HepG2 (cell line): ENCODE measurements at regions not wholly inside any gene's neighbourhood (a gene's known extent, or its start where the extent isn't known, plus 50 kb on each side); places are given as distances from the start of the nearest gene placed in this dataset.

ENCODE experiments used
- ATAC-seq: fragments of 200-7000 bp; cut with Tn5 transposase; 3 replicates; pipeline ENCODE4 v1.9.1; 2020; ENCODE audit warnings: mild to moderate bottlenecking, moderate library complexity
- BruUV-seq: library from RNA; stranded (reverse); fragments of 400-500 nt; replicated peaks from 2 replicates; lab custom pipeline; 2021; lab: Mats Ljungman, UMichigan
- CTCF ChIA-PET: fragments of 300-600 bp; formaldehyde crosslinking; extraction: SDS; loops from one replicate; lab custom pipeline; 2021; ENCODE audit warnings: low total read pairs, inconsistent platforms, low intra/inter-chr PET ratio; lab: Yijun Ruan, JAX
- POLR2A ChIA-PET: fragments of 350-600 bp; sonication (Branson Sonifier 250); formaldehyde crosslinking; loops from one replicate; lab custom pipeline; 2020; ENCODE audit warnings: antibody characterized with exemption, inconsistent platforms; lab: Yijun Ruan, JAX
- DNase-seq: peaks from one replicate; pipeline ENCODE4 v3.0.0-alpha.2; 2015; ENCODE audit warnings: low spot score
- FAIRE-seq: peaks from 3 replicates; lab custom pipeline; 2011; peaks lifted over from hg19 to GRCh38; lab: Jason Lieb, UNC
- H2AFZ ChIP-seq: one replicate; pipeline ENCODE4 v1.6.1; 2011; ENCODE audit warnings: low read length, inconsistent platforms
- H3K27ac ChIP-seq: fragments of 300-600 bp; 3 replicates; pipeline ENCODE4 v1.8.0; 2011; ENCODE audit warnings: mixed run types, mild to moderate bottlenecking, mixed read lengths, low read length, inconsistent platforms; ENCODE audit not compliant: insufficient read depth; ENCODE audit errors: extremely low read length
- H3K27me3 ChIP-seq, 2 experiments: fragments of 200-600 bp in 1 of 2; 2 replicates in 1 of 2; 3 replicates in 1 of 2; pipeline versions ENCODE4 v1.6.0 to v1.8.0; 2011; ENCODE audit warnings: low read length in 2 of 2, mild to moderate bottlenecking in 2 of 2, moderate library complexity in 2 of 2, inconsistent platforms in 1 of 2; ENCODE audit not compliant: insufficient read depth in 2 of 2, control insufficient read depth in 1 of 2
- H3K36me3 ChIP-seq, 2 experiments: fragments of 200-600 bp in 1 of 2; replicated peaks in 1 of 2; 2 replicates in 1 of 2; 3 replicates in 1 of 2; pipeline versions ENCODE4 v1.5.1 to v1.8.0; 2011; ENCODE audit warnings: low read length in 2 of 2, inconsistent platforms in 1 of 2; ENCODE audit not compliant: insufficient read depth in 2 of 2, control insufficient read depth in 1 of 2
- H3K4me1 ChIP-seq: 2 replicates; pipeline ENCODE4 v1.5.1; 2012; ENCODE audit warnings: low read length, inconsistent platforms; ENCODE audit not compliant: insufficient read depth
- H3K4me2 ChIP-seq: 2 replicates; pipeline ENCODE4 v1.6.0; 2011; ENCODE audit warnings: low read depth, low read length, inconsistent platforms
- H3K4me3 ChIP-seq, 3 experiments: fragments of 200-600 bp in 1 of 3; sonication (generic), shearing (Covaris generic) in 1 of 3; replicated peaks in 1 of 3; 2 replicates each; pipeline ENCODE4 v1.5.1; 2011 to 2016; ENCODE audit warnings: low read length in 3 of 3, inconsistent platforms in 2 of 3, low read depth in 2 of 3, mild to moderate bottlenecking in 2 of 3, control low read depth in 1 of 3, mixed read lengths in 1 of 3; ENCODE audit not compliant: insufficient read depth in 1 of 3
- H3K79me2 ChIP-seq: one replicate; pipeline ENCODE4 v1.6.1; 2011; ENCODE audit warnings: low read length, inconsistent platforms; ENCODE audit not compliant: insufficient read depth
- H3K9ac ChIP-seq: 2 replicates; pipeline ENCODE4 v1.6.0; 2011; ENCODE audit warnings: mild to moderate bottlenecking, low read depth, low read length, inconsistent platforms; ENCODE audit not compliant: insufficient read depth
- H3K9me3 ChIP-seq: 2 replicates; pipeline ENCODE4 v1.5.1; 2012; ENCODE audit warnings: mild to moderate bottlenecking, low read length
- H4K20me1 ChIP-seq: 2 replicates; pipeline ENCODE4 v1.6.0; 2011; ENCODE audit warnings: inconsistent platforms, mild to moderate bottlenecking, low read length, moderate library complexity; ENCODE audit not compliant: insufficient read depth
- AHR ChIP-seq: IDR thresholded peaks from 2 replicates; pipeline ENCODE4 v1.6.1; 2018; ENCODE audit warnings: missing genetic modification reagents, missing compliant biosample characterization
- DZIP1 ChIP-seq: sonication (generic); formaldehyde crosslinking; IDR thresholded peaks from 2 replicates; pipeline ENCODE4 v1.5.0; 2020; ENCODE audit warnings: mild to moderate bottlenecking, missing genetic modification reagents
- IRX3 ChIP-seq: sonication (generic); formaldehyde crosslinking; IDR thresholded peaks from 2 replicates; pipeline ENCODE4 v1.8.1; 2023; ENCODE audit warnings: mild to moderate bottlenecking, low read depth, missing genetic modification reagents, borderline replicate concordance
- JUNB ChIP-seq: sonication (generic); formaldehyde crosslinking; IDR thresholded peaks from 2 replicates; pipeline ENCODE4 v1.8.0; 2022; ENCODE audit warnings: missing genetic modification reagents, mild to moderate bottlenecking, borderline replicate concordance
- SRSF4 ChIP-seq: fragments of 200-400 bp; formaldehyde crosslinking; IDR thresholded peaks from one replicate; pipeline ENCODE4 v1.6.1; 2018; ENCODE audit warnings: mild to moderate bottlenecking, low read depth, low read length, moderate library complexity; ENCODE audit not compliant: poor library complexity, severe bottlenecking
- TCF12 ChIP-seq, 2 experiments: fragments of 450-650 bp in 1 of 2; sonication (generic) in 1 of 2; formaldehyde crosslinking in 1 of 2; IDR thresholded peaks; 2 replicates each; pipeline versions ENCODE4 v1.6.1 to v1.8.0; 2017 to 2022; ENCODE audit warnings: antibody characterized with exemption in 1 of 2, mild to moderate bottlenecking in 1 of 2, missing genetic modification reagents in 1 of 2, moderate library complexity in 1 of 2
- TEAD2 ChIP-seq: sonication (generic); formaldehyde crosslinking; IDR thresholded peaks from 2 replicates; pipeline ENCODE4 v1.9.0; 2021; ENCODE audit warnings: missing genetic modification reagents
- THAP11 ChIP-seq: IDR thresholded peaks from 2 replicates; pipeline ENCODE4 v1.6.1; 2016; ENCODE audit warnings: missing biosample characterization, missing genetic modification reagents
- TRAFD1 ChIP-seq: sonication (generic); formaldehyde crosslinking; IDR thresholded peaks from 2 replicates; pipeline ENCODE4 v1.5.1; 2020; ENCODE audit warnings: missing genetic modification reagents, mild to moderate bottlenecking, borderline replicate concordance
- ZBTB38 ChIP-seq: sonication (generic); formaldehyde crosslinking; IDR thresholded peaks from 2 replicates; pipeline ENCODE4 v1.5.1; 2020; ENCODE audit warnings: mild to moderate bottlenecking, missing genetic modification reagents
- ZFY ChIP-seq: sonication (generic); formaldehyde crosslinking; IDR thresholded peaks from 2 replicates; pipeline ENCODE4 v1.4.0; 2020; ENCODE audit warnings: missing genetic modification reagents
- ZNF260 ChIP-seq: sonication (generic); formaldehyde crosslinking; IDR thresholded peaks from 2 replicates; pipeline ENCODE4 v1.4.0; 2020; ENCODE audit warnings: missing genetic modification reagents, low read depth, mild to moderate bottlenecking, borderline replicate concordance
- ZNF276 ChIP-seq: sonication (generic); formaldehyde crosslinking; IDR thresholded peaks from 2 replicates; pipeline ENCODE4 v1.4.0; 2020; ENCODE audit warnings: mild to moderate bottlenecking, low read depth, missing genetic modification reagents
- ZZZ3 ChIP-seq: sonication (generic); formaldehyde crosslinking; IDR thresholded peaks from 2 replicates; pipeline ENCODE4 v1.4.0; 2020; ENCODE audit warnings: missing genetic modification reagents, mild to moderate bottlenecking, borderline replicate concordance
- in situ Hi-C: cut with HindIII; loops from 2 replicates; pipeline ENCODE4 v1.10.0; 2017; ENCODE audit warnings: low pct_unique_long_range_greater_than_20kb; ENCODE audit not compliant: extremely low pct_ligation_motif_present
- intact Hi-C: fragments of 100-400 bp; cut with micrococcal nuclease; formaldehyde crosslinking; loops from one replicate; pipeline ENCODE4 v1.10.0; 2022; ENCODE audit not compliant: unreplicated experiment

- no TSS peak for BruUV-seq
- H3K27me3 ChIP-seq, result no peaks in the 10 kb centered on the region
- H3K4me2 ChIP-seq, result no peak overlapping the region
- TF ChIP-seq TEAD2 (CRISPR knock-in tag), result no peak
- TF ChIP-seq ZNF276 (CRISPR knock-in tag), result no peak
- no peak for TF ChIP-seq ZFY (CRISPR knock-in tag)
- TF ChIP-seq AHR (CRISPR knock-in tag), result no peak
- no peak for TF ChIP-seq THAP11 (CRISPR knock-in tag)
- TF ChIP-seq ZNF260, result no peak
- TF ChIP-seq TCF12 (IDR thresholded peaks at IDR 0.05), result no peak
- no peak for TF ChIP-seq TCF12 (CRISPR knock-in tag; IDR thresholded peaks at IDR 0.05)
- TF ChIP-seq ZBTB38, result no peak
- no peak for TF ChIP-seq DZIP1 (CRISPR knock-in tag)
- TF ChIP-seq TRAFD1, result no peak
- no peak for TF ChIP-seq JUNB (CRISPR knock-in tag)
- TF ChIP-seq ZZZ3 (CRISPR knock-in tag), result no peak
- TF ChIP-seq SRSF4, result no peak
- no peak for TF ChIP-seq IRX3 (CRISPR knock-in tag)
- no peaks in the 10 kb centered on the region for H3K79me2 ChIP-seq
- FAIRE-seq (no peak), DNase-seq (no peak), ATAC-seq (no peak)
- intact Hi-C loops, result no loop called here
- POLR2A ChIA-PET, result no interaction called here
- no peaks in the 10 kb centered on the region for H4K20me1 ChIP-seq
- H2AFZ ChIP-seq, result no peak overlapping the region
- no peaks in the 10 kb centered on the region for H3K9me3 ChIP-seq
- CTCF ChIA-PET, result no interaction called here
- no peak overlapping the region for H3K9ac ChIP-seq
- no peak overlapping the region for H3K27ac ChIP-seq
- no peaks in the 10 kb centered on the region for H3K36me3 ChIP-seq
- in situ Hi-C loops, result no loop called here
- no peaks in the 10 kb centered on the region for H3K4me1 ChIP-seq
- no peak overlapping the region for H3K4me3 ChIP-seq
Measured at GRCh38 chr2:18242716-18243115, 317.7 kb downstream of the RDH14 start.
